NCI-H1092 (cell line): ENCODE measurements at regions not wholly inside any gene's neighbourhood (a gene's known extent, or its start where the extent isn't known, plus 50 kb on each side); places are given as distances from the start of the nearest gene placed in this dataset.
"Not testable (repeated sequence)": the region's sequence is repeated elsewhere in the genome, so short reads cannot be mapped to it uniquely, and the experiment has no call there.

ENCODE experiments used
- DNase-seq: peaks from one replicate; lab custom pipeline; 2025; lab: John Stamatoyannopoulos, UW

- not testable (repeated sequence) for DNase-seq
Observed at GRCh38 chr1:121573881-121574504, 389.2 kb downstream of the SRGAP2C start.

GRCh38 chr1:121574505-121574899, 389.7 kb downstream of the SRGAP2C start:
- DNase-seq, result not testable (repeated sequence)

GRCh38 chr1:121582898-121583297, 398.1 kb downstream of the SRGAP2C start:
- DNase-seq, result not testable (repeated sequence)

DNA sequence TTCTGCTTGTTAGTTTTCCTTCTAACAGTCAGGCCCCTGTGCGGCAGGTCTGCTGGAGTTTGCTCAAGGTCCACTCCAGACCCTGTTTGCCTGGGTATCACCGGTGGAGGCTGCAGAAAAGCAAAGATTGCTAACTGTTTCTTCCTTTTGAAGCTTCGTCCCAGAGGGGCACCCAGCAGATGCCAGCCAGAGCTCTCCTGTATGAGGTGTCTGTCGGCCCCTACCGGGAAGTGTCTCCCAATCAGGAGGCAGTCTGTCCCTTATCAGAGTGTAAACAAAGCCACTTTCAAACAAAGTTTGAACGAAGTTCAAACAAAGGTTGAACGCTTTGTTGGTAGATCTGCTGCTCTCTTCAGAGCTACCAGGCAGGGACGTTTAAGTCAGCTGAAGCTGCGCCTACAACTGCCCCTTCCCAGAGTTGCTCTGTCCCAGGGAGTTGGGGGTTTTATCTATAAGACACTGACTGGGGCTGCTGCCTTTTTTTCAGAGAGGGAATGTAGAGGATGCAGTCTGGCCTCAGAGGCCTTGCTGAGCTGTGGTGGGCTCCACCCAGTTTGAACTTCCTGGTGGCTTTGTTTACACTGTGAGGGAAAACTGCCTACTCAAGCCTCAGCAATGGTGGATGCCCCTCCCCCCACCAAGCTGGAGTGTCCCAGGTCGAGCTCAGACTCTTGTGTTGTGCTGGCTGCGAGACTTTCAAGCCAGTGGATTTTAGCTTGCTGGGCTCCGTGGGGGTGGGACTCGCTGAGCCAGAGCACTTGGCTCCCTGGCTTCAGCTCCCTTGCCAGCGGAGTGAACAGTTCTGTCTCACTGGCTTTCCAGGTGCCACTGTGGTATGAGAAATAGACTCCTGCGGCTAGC, 401.8 kb downstream of the SRGAP2C start:
- DNase-seq, result no peak

GRCh38 chr1:121587230-121587569, 402.4 kb downstream of the SRGAP2C start:
- no peak for DNase-seq

DNA sequence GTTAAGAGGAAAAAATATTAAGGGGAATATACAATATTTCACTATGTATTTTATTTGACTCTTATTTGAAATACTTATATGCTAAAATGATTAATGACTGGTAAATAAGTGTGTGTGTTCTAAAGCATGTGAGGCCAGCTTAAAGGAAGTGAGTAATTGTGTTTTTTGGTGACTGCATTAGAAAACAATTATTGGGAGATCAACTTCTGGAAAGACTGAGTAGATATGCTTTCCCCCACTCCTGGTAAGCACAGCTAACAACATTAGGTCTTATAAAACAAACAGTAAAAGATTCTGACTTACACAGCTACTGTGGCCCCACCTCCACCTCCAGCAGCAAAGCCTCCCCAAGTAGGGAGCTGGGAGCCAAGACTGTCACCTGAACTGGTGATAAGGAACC, 403.0 kb downstream of the SRGAP2C start:
- DNase-seq, result no peak

GRCh38 chr1:121594096-121594495, 409.3 kb downstream of the SRGAP2C start:
- DNase-seq, result no peak

- no peak for DNase-seq
Observed at GRCh38 chr1:121595089-121595488, 410.3 kb downstream of the SRGAP2C start.

- DNase-seq, result not testable (repeated sequence)
Observed at GRCh38 chr1:121604843-121605444, 420.2 kb downstream of the SRGAP2C start.

DNA sequence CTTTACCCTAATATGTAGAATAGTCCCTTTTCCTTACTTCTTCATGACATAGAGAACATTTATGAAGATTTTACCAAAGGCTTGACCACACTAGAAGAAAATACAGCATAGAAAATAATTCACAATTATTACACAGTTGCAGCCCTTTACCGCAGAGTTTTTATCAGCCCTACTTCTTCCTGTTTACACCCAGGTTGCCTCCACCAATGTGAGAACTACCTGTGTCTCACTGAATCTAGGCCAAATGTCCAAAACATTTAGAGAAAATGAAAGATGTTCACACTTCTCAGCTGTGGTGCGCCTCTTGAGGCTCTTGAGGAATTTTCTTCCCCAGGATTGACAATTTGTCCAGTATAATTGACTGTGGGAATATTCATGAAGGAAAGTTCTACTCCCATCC, 422.7 kb downstream of the SRGAP2C start:
- DNase-seq, result not testable (repeated sequence)
